ENCODE measurements at regions not wholly inside any gene's neighbourhood (a gene's known extent, or its start where the extent isn't known, plus 50 kb on each side); places are given as distances from the start of the nearest gene placed in this dataset.

DNA sequence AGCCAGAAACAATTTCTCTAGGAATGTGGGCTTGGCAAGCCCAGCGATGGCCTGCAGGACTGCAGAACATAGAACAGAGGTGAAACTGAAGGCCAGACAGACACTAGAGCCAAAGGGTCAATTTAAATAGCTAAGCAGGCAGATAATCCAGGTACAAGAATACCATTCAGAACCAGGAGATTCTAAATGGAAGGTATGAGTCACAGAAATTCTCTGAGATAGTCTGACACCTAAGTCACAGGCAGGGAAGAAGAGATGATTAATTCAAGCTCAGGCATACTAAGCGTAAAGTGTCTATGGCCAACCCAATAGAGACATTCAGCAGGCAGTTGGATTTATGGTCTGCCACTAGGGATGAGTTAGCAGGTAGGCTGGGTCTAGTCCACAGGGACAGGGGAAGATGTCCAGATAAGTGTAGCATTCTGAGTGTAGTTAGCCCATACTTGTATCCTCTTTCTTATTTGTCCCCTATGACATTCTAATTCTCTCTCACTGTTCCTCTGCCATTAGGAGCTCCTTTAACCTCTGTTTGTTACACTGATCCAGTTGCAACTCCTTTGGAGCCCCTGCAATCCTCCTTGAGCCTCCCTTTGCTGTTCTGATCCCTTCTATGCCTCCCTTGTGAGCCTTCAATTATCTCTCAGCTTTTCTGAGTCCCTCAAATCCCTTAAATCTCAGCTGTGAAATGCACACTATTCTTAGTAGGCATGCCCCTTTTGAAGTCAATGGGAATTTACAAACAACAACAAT lies 383.8 kb downstream of the LMO4 start:
- Histone ChIP-seq H3K9me3 (ENCODE audit: control insufficient read depth, low read length) (no peaks in the 10 kb centered on the region), H3K79me1 (replicated peaks; ENCODE audit: low read length, poor library complexity, severe bottlenecking) (no peaks in the 10 kb centered on the region), H2BK12ac (ENCODE audit: low read length in 2 of 2) (no peak overlapping the region), H4K8ac (ENCODE audit: low read length) (no peak overlapping the region), H2AK5ac (ENCODE audit: low read length, severe bottlenecking) (no peak overlapping the region), H2AFZ (ENCODE audit: low read depth, low read length) (no peak overlapping the region), H3K4me3 (ENCODE audit: insufficient read depth in 1 of 2, low read depth in 1 of 2, low read length in 2 of 2) (no peak overlapping the region), H3K14ac (ENCODE audit: low read length in 2 of 2) (no peak overlapping the region), H3K4me1 (ENCODE audit: control insufficient read depth, insufficient read depth, low read depth, low read length) (no peaks in the 10 kb centered on the region), H3K36me3 (ENCODE audit: control insufficient read depth in 1 of 2, insufficient read depth in 2 of 2, low read depth in 1 of 2, low read length in 2 of 2) (no peaks in the 10 kb centered on the region), H4K91ac (ENCODE audit: low read length) (no peak overlapping the region), H3K23ac (ENCODE audit: low read length in 2 of 2) (no peak overlapping the region), H3K18ac (ENCODE audit: low read depth in 1 of 2, low read length in 2 of 2) (no peak overlapping the region), H3K4me2 (ENCODE audit: low read length, poor library complexity, severe bottlenecking) (no peak overlapping the region), H3K27me3 (ENCODE audit: control insufficient read depth in 1 of 2, insufficient read depth in 1 of 2, low read length in 2 of 2) (no peaks in the 10 kb centered on the region), H3K4ac (ENCODE audit: low read depth in 1 of 2, low read length in 2 of 2) (no peak overlapping the region), H2BK120ac (ENCODE audit: low read depth, low read length) (no peak overlapping the region), H2BK5ac (ENCODE audit: low read depth, low read length, poor library complexity, severe bottlenecking) (no peak overlapping the region), H3K27ac (ENCODE audit: low read length, poor library complexity, severe bottlenecking) (no peak overlapping the region), H2BK15ac (ENCODE audit: low read depth, poor library complexity, severe bottlenecking) (no peak overlapping the region), H3K9ac (ENCODE audit: low read length) (no peak overlapping the region)
- DNase-seq: no peak
- WGBS: 80% methylated on average over 2 of the region's 2 CpGs

DNA sequence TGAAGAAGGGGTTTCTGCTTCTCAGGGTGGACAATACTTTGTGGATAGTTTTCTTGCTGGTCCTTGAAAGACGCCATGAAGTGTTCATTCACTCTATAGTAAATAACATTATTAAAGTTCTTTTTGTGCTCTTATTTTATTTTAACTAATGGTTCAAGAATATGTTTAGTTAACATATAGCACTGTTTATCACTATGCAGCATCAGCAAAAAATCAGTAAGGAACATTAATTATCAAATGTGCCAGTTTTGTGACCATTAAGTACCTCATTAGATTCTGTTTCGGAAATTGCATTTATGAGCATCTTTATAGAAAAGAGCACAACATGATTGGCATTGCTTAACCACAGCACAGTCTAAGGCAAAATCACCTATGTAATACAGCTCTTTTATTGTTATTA lies 385.6 kb downstream of the LMO4 start:
- no peak overlapping the region for H3K18ac ChIP-seq (ENCODE audit: low read depth in 1 of 2, low read length in 2 of 2)
- H4K91ac ChIP-seq (ENCODE audit: low read length): no peak overlapping the region
- no peaks in the 10 kb centered on the region for H3K4me1 ChIP-seq (ENCODE audit: control insufficient read depth, insufficient read depth, low read depth, low read length)
- no peaks in the 10 kb centered on the region for H3K27me3 ChIP-seq (ENCODE audit: control insufficient read depth in 1 of 2, insufficient read depth in 1 of 2, low read length in 2 of 2)
- no peak overlapping the region for H3K4me3 ChIP-seq (ENCODE audit: insufficient read depth in 1 of 2, low read depth in 1 of 2, low read length in 2 of 2)
- no peak overlapping the region for H2BK5ac ChIP-seq (ENCODE audit: low read depth, low read length, poor library complexity, severe bottlenecking)
- no peak overlapping the region for H2AK5ac ChIP-seq (ENCODE audit: low read length, severe bottlenecking)
- H3K23ac ChIP-seq (ENCODE audit: low read length in 2 of 2): no peak overlapping the region
- H2AFZ ChIP-seq (ENCODE audit: low read depth, low read length): no peak overlapping the region
- H3K9me3 ChIP-seq (ENCODE audit: control insufficient read depth, low read length): no peaks in the 10 kb centered on the region
- no peak for DNase-seq
- H3K9ac ChIP-seq (ENCODE audit: low read length): no peak overlapping the region
- no peaks in the 10 kb centered on the region for H3K36me3 ChIP-seq (ENCODE audit: control insufficient read depth in 1 of 2, insufficient read depth in 2 of 2, low read depth in 1 of 2, low read length in 2 of 2)
- no peak overlapping the region for H4K8ac ChIP-seq (ENCODE audit: low read length)
- H3K14ac ChIP-seq (ENCODE audit: low read length in 2 of 2): no peak overlapping the region
- no peak overlapping the region for H3K4me2 ChIP-seq (ENCODE audit: low read length, poor library complexity, severe bottlenecking)
- no peak overlapping the region for H2BK15ac ChIP-seq (ENCODE audit: low read depth, poor library complexity, severe bottlenecking)
- no peak overlapping the region for H2BK12ac ChIP-seq (ENCODE audit: low read length in 2 of 2)
- H3K79me1 ChIP-seq (replicated peaks; ENCODE audit: low read length, poor library complexity, severe bottlenecking): no peaks in the 10 kb centered on the region
- H3K27ac ChIP-seq (ENCODE audit: low read length, poor library complexity, severe bottlenecking): no peak overlapping the region
- no peak overlapping the region for H2BK120ac ChIP-seq (ENCODE audit: low read depth, low read length)
- WGBS: 91% methylated on average over 1 of the region's 2 CpGs
- H3K4ac ChIP-seq (ENCODE audit: low read depth in 1 of 2, low read length in 2 of 2): no peak overlapping the region

DNA sequence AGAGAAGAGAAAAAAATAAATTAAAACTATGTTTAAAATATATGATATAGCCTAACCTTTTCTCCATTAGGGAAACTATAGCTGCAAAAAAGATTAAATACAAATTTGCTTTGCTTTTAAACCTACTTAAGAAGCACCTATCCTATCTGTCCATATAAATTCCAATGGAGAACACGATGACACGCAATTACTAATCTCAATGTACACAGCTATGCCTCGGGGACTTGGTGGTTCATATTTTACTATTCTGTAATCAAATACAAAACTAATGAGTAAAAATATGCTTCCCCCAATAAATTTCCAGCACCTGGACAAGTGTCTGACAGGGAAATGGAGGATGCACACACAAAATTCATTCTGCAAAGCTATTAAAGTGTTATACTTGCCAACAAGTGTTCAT lies 386.4 kb downstream of the LMO4 start:
- Histone ChIP-seq H3K4me3 (ENCODE audit: insufficient read depth in 1 of 2, low read depth in 1 of 2, low read length in 2 of 2) (no peak overlapping the region), H2AFZ (ENCODE audit: low read depth, low read length) (no peak overlapping the region), H3K9ac (ENCODE audit: low read length) (no peak overlapping the region), H4K91ac (ENCODE audit: low read length) (no peak overlapping the region), H2BK15ac (ENCODE audit: low read depth, poor library complexity, severe bottlenecking) (no peak overlapping the region), H2BK5ac (ENCODE audit: low read depth, low read length, poor library complexity, severe bottlenecking) (no peak overlapping the region), H2BK120ac (ENCODE audit: low read depth, low read length) (no peak overlapping the region), H3K18ac (ENCODE audit: low read depth in 1 of 2, low read length in 2 of 2) (no peak overlapping the region), H3K9me3 (ENCODE audit: control insufficient read depth, low read length) (no peaks in the 10 kb centered on the region), H3K4me1 (ENCODE audit: control insufficient read depth, insufficient read depth, low read depth, low read length) (no peaks in the 10 kb centered on the region), H2AK5ac (ENCODE audit: low read length, severe bottlenecking) (no peak overlapping the region), H3K4me2 (ENCODE audit: low read length, poor library complexity, severe bottlenecking) (no peak overlapping the region), H2BK12ac (ENCODE audit: low read length in 2 of 2) (no peak overlapping the region), H3K4ac (ENCODE audit: low read depth in 1 of 2, low read length in 2 of 2) (no peak overlapping the region), H3K14ac (ENCODE audit: low read length in 2 of 2) (no peak overlapping the region), H3K23ac (ENCODE audit: low read length in 2 of 2) (no peak overlapping the region), H3K27me3 (ENCODE audit: control insufficient read depth in 1 of 2, insufficient read depth in 1 of 2, low read length in 2 of 2) (no peaks in the 10 kb centered on the region), H3K79me1 (replicated peaks; ENCODE audit: low read length, poor library complexity, severe bottlenecking) (no peaks in the 10 kb centered on the region), H4K8ac (ENCODE audit: low read length) (no peak overlapping the region), H3K36me3 (ENCODE audit: control insufficient read depth in 1 of 2, insufficient read depth in 2 of 2, low read depth in 1 of 2, low read length in 2 of 2) (no peaks in the 10 kb centered on the region), H3K27ac (ENCODE audit: low read length, poor library complexity, severe bottlenecking) (no peak overlapping the region)
- no peak for DNase-seq
- no CpG with 5 or more reads among the region's 3 CpGs for WGBS

DNA sequence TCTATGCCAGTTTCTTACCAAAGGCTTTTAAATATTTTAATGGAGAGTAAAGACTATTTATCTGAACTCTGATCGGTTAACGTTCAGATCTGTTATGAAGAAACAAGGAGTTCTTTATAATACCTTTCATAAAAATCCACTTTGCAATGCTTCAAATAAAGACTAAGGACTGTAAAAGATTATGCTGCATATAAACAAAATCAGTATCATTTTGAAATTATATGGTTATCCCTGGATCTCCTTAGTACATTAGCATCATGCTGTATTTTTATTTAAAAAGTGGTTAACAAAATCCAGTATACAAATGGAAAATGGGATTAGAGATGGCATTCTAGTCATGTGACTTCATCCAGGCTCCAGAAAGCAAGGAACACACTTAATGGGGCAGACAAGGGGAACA lies 386.8 kb downstream of the LMO4 start:
- Histone ChIP-seq H2BK15ac (ENCODE audit: low read depth, poor library complexity, severe bottlenecking) (no peak overlapping the region), H4K8ac (ENCODE audit: low read length) (no peak overlapping the region), H3K23ac (ENCODE audit: low read length in 2 of 2) (no peak overlapping the region), H2BK12ac (ENCODE audit: low read length in 2 of 2) (no peak overlapping the region), H3K27me3 (ENCODE audit: control insufficient read depth in 1 of 2, insufficient read depth in 1 of 2, low read length in 2 of 2) (no peaks in the 10 kb centered on the region), H3K9ac (ENCODE audit: low read length) (no peak overlapping the region), H3K4ac (ENCODE audit: low read depth in 1 of 2, low read length in 2 of 2) (no peak overlapping the region), H2BK5ac (ENCODE audit: low read depth, low read length, poor library complexity, severe bottlenecking) (no peak overlapping the region), H3K18ac (ENCODE audit: low read depth in 1 of 2, low read length in 2 of 2) (no peak overlapping the region), H3K27ac (ENCODE audit: low read length, poor library complexity, severe bottlenecking) (no peak overlapping the region), H3K36me3 (ENCODE audit: control insufficient read depth in 1 of 2, insufficient read depth in 2 of 2, low read depth in 1 of 2, low read length in 2 of 2) (no peaks in the 10 kb centered on the region), H3K14ac (ENCODE audit: low read length in 2 of 2) (no peak overlapping the region), H3K79me1 (replicated peaks; ENCODE audit: low read length, poor library complexity, severe bottlenecking) (no peaks in the 10 kb centered on the region), H3K4me3 (ENCODE audit: insufficient read depth in 1 of 2, low read depth in 1 of 2, low read length in 2 of 2) (no peak overlapping the region), H3K9me3 (ENCODE audit: control insufficient read depth, low read length) (no peaks in the 10 kb centered on the region), H2BK120ac (ENCODE audit: low read depth, low read length) (no peak overlapping the region), H3K4me2 (ENCODE audit: low read length, poor library complexity, severe bottlenecking) (no peak overlapping the region), H3K4me1 (ENCODE audit: control insufficient read depth, insufficient read depth, low read depth, low read length) (no peaks in the 10 kb centered on the region), H2AK5ac (ENCODE audit: low read length, severe bottlenecking) (no peak overlapping the region), H2AFZ (ENCODE audit: low read depth, low read length) (no peak overlapping the region), H4K91ac (ENCODE audit: low read length) (no peak overlapping the region)
- no CpG with 5 or more reads among the region's 2 CpGs for WGBS
- DNase-seq: no peak
